ENCODE measurements at regions not wholly inside any gene's neighbourhood (a gene's known extent, or its start where the extent isn't known, plus 50 kb on each side); places are given as distances from the start of the nearest gene placed in this dataset.
"Not testable (repeated sequence)": the region's sequence is repeated elsewhere in the genome, so short reads cannot be mapped to it uniquely, and the experiment has no call there.

DNA sequence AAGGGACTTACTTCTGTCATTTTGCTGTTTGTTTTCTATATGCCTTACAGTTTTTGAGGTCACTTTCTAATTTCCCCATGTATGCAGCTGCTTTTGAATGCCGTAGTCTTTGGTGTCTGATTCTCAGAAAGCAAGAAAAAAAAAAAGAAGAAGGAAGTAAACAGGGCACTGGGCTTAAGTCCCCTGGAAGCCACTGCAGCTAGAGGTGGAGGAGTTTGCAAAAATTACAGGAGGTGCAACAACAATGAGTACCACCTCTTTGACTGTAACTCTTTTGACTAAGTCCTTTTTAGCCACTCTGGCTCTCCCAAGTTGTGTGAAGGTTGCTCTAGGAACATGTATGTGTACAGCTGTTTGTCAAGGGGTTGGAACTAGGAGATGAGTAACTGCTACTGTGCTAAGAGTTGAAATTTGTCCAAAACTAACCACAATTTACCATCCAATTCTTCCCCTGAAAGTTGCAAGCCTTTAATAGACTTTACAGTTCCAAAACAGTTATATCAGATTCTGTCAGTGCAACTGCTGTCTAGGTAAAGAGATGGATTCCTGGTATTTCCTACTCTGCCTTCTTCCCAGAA, 588.0 kb upstream of the LRRN3 start:
- no peak overlapping the region for H3K27ac ChIP-seq (ENCODE audit: low read depth, low read length)
- no peaks in the 10 kb centered on the region for H3K79me2 ChIP-seq (ENCODE audit: insufficient read depth, low read length)
- TF ChIP-seq, protein P1, sequence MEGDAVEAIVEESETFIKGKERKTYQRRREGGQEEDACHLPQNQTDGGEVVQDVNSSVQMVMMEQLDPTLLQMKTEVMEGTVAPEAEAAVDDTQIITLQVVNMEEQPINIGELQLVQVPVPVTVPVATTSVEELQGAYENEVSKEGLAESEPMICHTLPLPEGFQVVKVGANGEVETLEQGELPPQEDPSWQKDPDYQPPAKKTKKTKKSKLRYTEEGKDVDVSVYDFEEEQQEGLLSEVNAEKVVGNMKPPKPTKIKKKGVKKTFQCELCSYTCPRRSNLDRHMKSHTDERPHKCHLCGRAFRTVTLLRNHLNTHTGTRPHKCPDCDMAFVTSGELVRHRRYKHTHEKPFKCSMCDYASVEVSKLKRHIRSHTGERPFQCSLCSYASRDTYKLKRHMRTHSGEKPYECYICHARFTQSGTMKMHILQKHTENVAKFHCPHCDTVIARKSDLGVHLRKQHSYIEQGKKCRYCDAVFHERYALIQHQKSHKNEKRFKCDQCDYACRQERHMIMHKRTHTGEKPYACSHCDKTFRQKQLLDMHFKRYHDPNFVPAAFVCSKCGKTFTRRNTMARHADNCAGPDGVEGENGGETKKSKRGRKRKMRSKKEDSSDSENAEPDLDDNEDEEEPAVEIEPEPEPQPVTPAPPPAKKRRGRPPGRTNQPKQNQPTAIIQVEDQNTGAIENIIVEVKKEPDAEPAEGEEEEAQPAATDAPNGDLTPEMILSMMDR (IDR thresholded peaks at IDR 0.05; ENCODE audit: extremely low read depth, low read depth, low read length), result no peak
- no peak overlapping the region for H3K4me3 ChIP-seq (ENCODE audit: insufficient read depth, low read length)
- DNase-seq (ENCODE audit: insufficient read length, low spot score, missing footprints), result no peak
- no peaks in the 10 kb centered on the region for H3K27me3 ChIP-seq (ENCODE audit: insufficient read depth, low read length)
- no peaks in the 10 kb centered on the region for H3K9me3 ChIP-seq (ENCODE audit: low read depth, low read length)
- no peak overlapping the region for H3K4me2 ChIP-seq (ENCODE audit: insufficient read depth, low read length)
- no peaks in the 10 kb centered on the region for H3K4me1 ChIP-seq (ENCODE audit: insufficient read depth, low read length)
- H3K36me3 ChIP-seq (ENCODE audit: insufficient read depth, low read length), result no peaks in the 10 kb centered on the region
- no peak overlapping the region for H2AFZ ChIP-seq (ENCODE audit: low read length)
- no peaks in the 10 kb centered on the region for H4K20me1 ChIP-seq (ENCODE audit: insufficient read depth, low read length)

DNA sequence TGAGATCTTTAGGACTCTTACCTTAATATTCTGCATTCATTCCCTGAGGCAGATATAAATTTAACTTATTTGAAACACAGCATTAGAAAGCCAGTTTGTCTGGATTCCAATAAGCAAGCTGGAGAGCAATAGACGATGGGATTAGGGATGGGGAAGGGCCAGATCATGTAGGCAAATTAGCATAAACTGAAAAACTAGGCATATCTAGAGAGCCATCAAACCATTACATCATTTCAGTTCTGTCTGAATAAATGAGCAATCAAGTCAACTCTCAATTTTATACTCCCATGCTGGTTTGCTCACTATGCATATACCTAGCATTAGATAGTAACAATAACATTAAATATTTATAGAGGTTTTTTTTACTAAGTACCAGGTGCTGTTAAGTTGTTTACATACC, 583.6 kb upstream of the LRRN3 start:
- Histone ChIP-seq H3K79me2 (ENCODE audit: insufficient read depth, low read length) (no peaks in the 10 kb centered on the region), H3K4me1 (ENCODE audit: insufficient read depth, low read length) (no peaks in the 10 kb centered on the region), H3K4me2 (ENCODE audit: insufficient read depth, low read length) (no peak overlapping the region), H3K36me3 (ENCODE audit: insufficient read depth, low read length) (no peaks in the 10 kb centered on the region), H4K20me1 (ENCODE audit: insufficient read depth, low read length) (no peaks in the 10 kb centered on the region), H3K4me3 (ENCODE audit: insufficient read depth, low read length) (no peak overlapping the region), H3K9me3 (ENCODE audit: low read depth, low read length) (no peaks in the 10 kb centered on the region), H3K27ac (ENCODE audit: low read depth, low read length) (no peak overlapping the region), H2AFZ (ENCODE audit: low read length) (no peak overlapping the region), H3K27me3 (ENCODE audit: insufficient read depth, low read length) (no peaks in the 10 kb centered on the region)
- TF ChIP-seq, protein P1 (IDR thresholded peaks at IDR 0.05; ENCODE audit: extremely low read depth, low read depth, low read length), result no peak
- no peak for DNase-seq (ENCODE audit: insufficient read length, low spot score, missing footprints)

DNA sequence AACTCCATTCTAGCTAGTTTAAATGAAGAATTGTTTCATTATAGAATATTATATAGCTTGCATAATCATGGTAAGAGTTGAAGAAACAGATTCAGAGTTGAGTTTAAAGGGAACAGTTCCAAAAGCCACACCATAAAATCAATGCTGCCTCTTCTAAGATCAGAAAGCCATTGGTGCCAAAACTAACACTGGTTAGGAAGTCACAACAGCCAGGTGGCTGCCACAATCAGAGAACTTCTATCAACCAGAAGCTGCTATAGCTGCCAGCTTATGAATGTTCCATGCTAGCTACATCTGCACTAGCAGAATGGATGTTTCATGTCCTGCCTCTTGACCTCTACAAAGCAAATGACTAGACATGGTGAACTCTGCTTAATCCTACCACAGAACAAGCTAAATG, 583.1 kb upstream of the LRRN3 start:
- H3K79me2 ChIP-seq (ENCODE audit: insufficient read depth, low read length), result no peaks in the 10 kb centered on the region
- H3K4me1 ChIP-seq (ENCODE audit: insufficient read depth, low read length), result no peaks in the 10 kb centered on the region
- no peak overlapping the region for H2AFZ ChIP-seq (ENCODE audit: low read length)
- no peak overlapping the region for H3K4me3 ChIP-seq (ENCODE audit: insufficient read depth, low read length)
- no peaks in the 10 kb centered on the region for H3K36me3 ChIP-seq (ENCODE audit: insufficient read depth, low read length)
- H3K27me3 ChIP-seq (ENCODE audit: insufficient read depth, low read length), result no peaks in the 10 kb centered on the region
- DNase-seq (ENCODE audit: insufficient read length, low spot score, missing footprints), result no peak
- TF ChIP-seq, protein P1 (IDR thresholded peaks at IDR 0.05; ENCODE audit: extremely low read depth, low read depth, low read length), result no peak
- H3K4me2 ChIP-seq (ENCODE audit: insufficient read depth, low read length), result no peak overlapping the region
- no peaks in the 10 kb centered on the region for H3K9me3 ChIP-seq (ENCODE audit: low read depth, low read length)
- H3K27ac ChIP-seq (ENCODE audit: low read depth, low read length), result no peak overlapping the region
- no peaks in the 10 kb centered on the region for H4K20me1 ChIP-seq (ENCODE audit: insufficient read depth, low read length)

DNA sequence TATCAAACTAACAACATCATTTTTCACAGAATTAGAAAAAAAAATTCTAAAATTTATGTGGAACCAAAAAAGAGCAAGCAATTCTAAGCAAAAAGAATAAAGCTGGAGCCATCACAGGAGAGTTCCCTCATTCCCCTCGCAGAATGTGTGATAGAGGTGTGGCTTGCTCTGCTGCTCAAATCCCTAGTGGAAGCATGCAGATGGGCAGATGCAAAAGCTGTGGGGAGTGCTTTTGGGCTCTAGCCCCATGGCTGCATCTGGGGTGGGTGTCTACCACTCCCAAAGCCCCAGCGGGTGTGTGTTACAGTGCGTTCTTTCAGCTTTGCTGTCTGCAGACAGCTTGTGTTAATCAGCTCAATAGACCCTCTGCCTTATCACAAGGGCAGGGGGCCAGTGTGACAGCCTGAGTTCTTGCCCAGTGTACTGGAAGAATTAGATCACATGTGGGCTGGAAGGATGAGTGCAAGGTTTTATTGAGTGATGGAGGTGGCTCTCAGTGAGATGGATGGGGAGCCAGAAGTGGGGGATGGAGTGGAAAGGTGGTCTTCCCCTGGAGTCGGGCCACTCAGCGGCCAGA, 575.9 kb upstream of the LRRN3 start:
- not testable (repeated sequence) for H3K4me2 ChIP-seq (ENCODE audit: insufficient read depth, low read length); H3K79me2 ChIP-seq (ENCODE audit: insufficient read depth, low read length); H3K27ac ChIP-seq (ENCODE audit: low read depth, low read length); H3K9me3 ChIP-seq (ENCODE audit: low read depth, low read length); H4K20me1 ChIP-seq (ENCODE audit: insufficient read depth, low read length); H3K4me3 ChIP-seq (ENCODE audit: insufficient read depth, low read length); H2AFZ ChIP-seq (ENCODE audit: low read length); H3K4me1 ChIP-seq (ENCODE audit: insufficient read depth, low read length); DNase-seq (ENCODE audit: insufficient read length, low spot score, missing footprints); H3K36me3 ChIP-seq (ENCODE audit: insufficient read depth, low read length); H3K27me3 ChIP-seq (ENCODE audit: insufficient read depth, low read length)
